WERI-Rb-1 (cell line): ENCODE measurements at regions not wholly inside any gene's neighbourhood (a gene's known extent, or its start where the extent isn't known, plus 50 kb on each side); places are given as distances from the start of the nearest gene placed in this dataset.

Experiments
- DNase-seq: peaks from one replicate; pipeline ENCODE4 v3.0.0-alpha.2; 2020
- H3K27ac ChIP-seq: fragments of 250-450 bp; sonication (Bioruptor Pico); 2 replicates; pipeline ENCODE4 v1.5.1; 2020; ENCODE audit warnings: mild to moderate bottlenecking, moderate library complexity
- H3K27me3 ChIP-seq: fragments of 250-450 bp; sonication (Bioruptor Pico); 2 replicates; pipeline ENCODE4 v1.5.1; 2021; ENCODE audit warnings: mild to moderate bottlenecking, low read depth, moderate library complexity; ENCODE audit not compliant: insufficient read depth, severe bottlenecking
- H3K36me3 ChIP-seq: fragments of 250-450 bp; sonication (Bioruptor Pico); 2 replicates; pipeline ENCODE4 v1.5.1; 2020; ENCODE audit warnings: mild to moderate bottlenecking, moderate library complexity
- H3K4me3 ChIP-seq: 2 replicates; pipeline ENCODE4 v1.5.1; 2011; ENCODE audit warnings: low read depth, mild to moderate bottlenecking, control low read depth, low read length
- H3K9me3 ChIP-seq: fragments of 250-450 bp; sonication (Bioruptor Pico); 2 replicates; pipeline ENCODE4 v1.5.1; 2021; ENCODE audit warnings: mild to moderate bottlenecking, moderate library complexity; ENCODE audit not compliant: severe bottlenecking
- TF ChIP-seq, protein P1 (sequence below): IDR thresholded peaks from 2 replicates; pipeline ENCODE4 v1.5.1; 2011; ENCODE audit warnings: low read depth, mild to moderate bottlenecking, control low read depth, inconsistent platforms, low read length

DNA sequence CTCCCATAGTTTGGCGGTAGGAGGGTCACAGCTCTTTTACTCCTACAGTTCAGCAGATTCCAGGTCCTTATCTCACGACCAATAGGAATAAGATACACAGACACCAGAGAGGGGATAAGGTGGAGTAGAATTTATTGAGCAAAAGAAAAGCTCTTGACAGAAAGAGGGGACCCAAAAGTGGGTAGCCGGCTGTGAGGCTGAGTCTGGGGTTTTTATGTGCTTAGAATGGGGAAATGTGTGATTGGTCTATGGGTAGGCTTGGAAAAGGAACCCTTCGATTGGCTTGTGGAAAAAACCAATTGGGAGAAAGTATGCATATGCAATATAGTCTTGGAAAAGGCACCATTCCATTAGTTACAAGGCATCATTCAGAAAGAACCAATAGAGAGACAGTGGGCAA lies 1356.9 kb upstream of the SPRY2 start:
- TF ChIP-seq, protein P1, sequence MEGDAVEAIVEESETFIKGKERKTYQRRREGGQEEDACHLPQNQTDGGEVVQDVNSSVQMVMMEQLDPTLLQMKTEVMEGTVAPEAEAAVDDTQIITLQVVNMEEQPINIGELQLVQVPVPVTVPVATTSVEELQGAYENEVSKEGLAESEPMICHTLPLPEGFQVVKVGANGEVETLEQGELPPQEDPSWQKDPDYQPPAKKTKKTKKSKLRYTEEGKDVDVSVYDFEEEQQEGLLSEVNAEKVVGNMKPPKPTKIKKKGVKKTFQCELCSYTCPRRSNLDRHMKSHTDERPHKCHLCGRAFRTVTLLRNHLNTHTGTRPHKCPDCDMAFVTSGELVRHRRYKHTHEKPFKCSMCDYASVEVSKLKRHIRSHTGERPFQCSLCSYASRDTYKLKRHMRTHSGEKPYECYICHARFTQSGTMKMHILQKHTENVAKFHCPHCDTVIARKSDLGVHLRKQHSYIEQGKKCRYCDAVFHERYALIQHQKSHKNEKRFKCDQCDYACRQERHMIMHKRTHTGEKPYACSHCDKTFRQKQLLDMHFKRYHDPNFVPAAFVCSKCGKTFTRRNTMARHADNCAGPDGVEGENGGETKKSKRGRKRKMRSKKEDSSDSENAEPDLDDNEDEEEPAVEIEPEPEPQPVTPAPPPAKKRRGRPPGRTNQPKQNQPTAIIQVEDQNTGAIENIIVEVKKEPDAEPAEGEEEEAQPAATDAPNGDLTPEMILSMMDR: no peak
- H3K27ac ChIP-seq: no peak overlapping the region
- H3K36me3 ChIP-seq: no peaks in the 10 kb centered on the region
- H3K27me3 ChIP-seq: no peaks in the 10 kb centered on the region
- H3K4me3 ChIP-seq: no peak overlapping the region
- no peak for DNase-seq
- no peaks in the 10 kb centered on the region for H3K9me3 ChIP-seq

DNA sequence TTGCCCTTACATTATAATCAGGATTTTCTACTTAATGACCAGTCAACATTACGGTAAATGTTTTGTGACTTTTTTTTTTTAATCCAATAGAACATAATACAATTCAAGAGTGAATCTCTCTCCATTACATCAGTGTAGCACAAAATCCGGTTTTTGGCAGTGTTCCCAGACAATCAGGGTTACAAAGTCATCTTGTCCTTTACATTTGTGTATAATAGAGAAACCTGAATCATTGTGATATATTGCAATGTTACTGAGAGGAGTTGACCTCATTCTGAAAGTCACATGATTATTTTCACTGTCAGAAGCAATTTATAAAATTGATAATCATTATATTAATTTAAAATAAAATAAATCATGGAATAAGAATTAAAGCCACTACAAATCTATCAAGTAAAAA lies 1346.0 kb upstream of the SPRY2 start:
- Histone ChIP-seq H3K36me3 (no peaks in the 10 kb centered on the region), H3K27ac (no peak overlapping the region), H3K27me3 (no peaks in the 10 kb centered on the region), H3K9me3 (no peaks in the 10 kb centered on the region), H3K4me3 (no peak overlapping the region)
- TF ChIP-seq, protein P1: no peak
- DNase-seq: no peak

DNA sequence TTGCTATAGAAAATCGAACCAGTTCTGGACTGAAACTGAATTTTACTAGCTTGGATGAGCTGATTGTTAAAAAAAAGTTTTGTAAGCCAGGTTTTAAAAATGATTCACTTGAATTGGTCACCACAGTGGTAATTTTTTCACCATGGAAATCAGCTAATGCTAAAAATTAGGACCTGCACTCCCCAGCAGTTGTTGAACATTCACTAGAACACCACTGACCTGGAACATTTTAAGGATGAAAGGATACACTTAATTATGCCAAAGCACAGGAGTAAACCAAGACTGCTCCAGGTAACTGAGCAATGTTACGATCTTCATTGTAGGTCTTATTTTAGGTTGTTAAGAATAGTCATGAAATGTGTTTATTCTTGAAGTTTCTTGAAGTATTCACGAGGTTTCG lies 1342.6 kb upstream of the SPRY2 start:
- Histone ChIP-seq H3K4me3 (no peak overlapping the region), H3K27me3 (no peaks in the 10 kb centered on the region), H3K27ac (no peak overlapping the region), H3K36me3 (no peaks in the 10 kb centered on the region), H3K9me3 (no peaks in the 10 kb centered on the region)
- DNase-seq: no peak
- TF ChIP-seq, protein P1: no peak

DNA sequence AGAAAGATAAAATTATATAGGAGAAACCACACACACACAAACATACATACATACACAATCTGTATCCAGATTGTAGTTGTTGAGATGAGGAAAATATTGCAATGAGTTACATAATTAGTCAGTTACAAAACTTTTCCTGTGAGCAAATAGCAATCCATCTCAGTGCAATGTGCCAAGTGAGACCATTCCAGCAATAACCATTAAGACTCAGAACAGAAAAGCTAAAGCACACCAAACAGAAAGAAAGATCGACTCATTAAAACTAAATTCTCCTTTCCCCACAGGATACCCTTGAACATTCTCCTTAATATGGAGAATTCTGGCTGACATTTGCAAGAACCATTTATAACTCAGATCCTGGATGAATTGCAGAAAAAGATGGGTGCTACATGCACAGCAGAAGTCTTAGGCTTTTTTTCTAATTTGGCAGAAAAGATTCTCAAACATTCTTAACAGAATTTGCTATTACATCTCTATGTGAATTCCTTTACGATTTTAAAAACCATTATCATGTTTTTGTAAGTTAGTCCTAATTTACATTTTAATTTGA lies 1341.2 kb upstream of the SPRY2 start:
- H3K4me3 ChIP-seq: no peak overlapping the region
- no peaks in the 10 kb centered on the region for H3K36me3 ChIP-seq
- TF ChIP-seq, protein P1: no peak
- no peaks in the 10 kb centered on the region for H3K27me3 ChIP-seq
- H3K27ac ChIP-seq: no peak overlapping the region
- H3K9me3 ChIP-seq: no peaks in the 10 kb centered on the region
- DNase-seq: no peak

DNA sequence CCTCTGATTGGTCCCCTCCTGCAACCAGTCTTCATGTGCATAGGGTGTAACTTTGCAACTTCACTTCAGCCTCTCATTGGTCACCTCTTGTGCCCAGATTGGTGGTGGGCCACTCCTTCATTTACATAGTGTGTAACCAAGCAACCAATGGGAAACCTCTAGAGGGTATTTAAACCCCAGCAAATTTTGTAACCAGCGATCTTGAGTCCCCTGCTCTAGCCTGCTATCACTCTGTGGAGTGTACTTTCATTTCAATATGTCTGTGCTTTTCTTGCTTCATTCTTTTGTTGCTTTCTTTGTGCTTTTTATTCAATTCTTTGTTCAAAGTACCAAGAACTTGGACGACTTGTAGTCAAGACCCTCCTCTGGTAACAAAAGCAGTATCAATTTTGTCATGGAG lies 1336.9 kb upstream of the SPRY2 start:
- Histone ChIP-seq H3K27me3 (no peaks in the 10 kb centered on the region), H3K4me3 (no peak overlapping the region), H3K36me3 (no peaks in the 10 kb centered on the region), H3K27ac (no peak overlapping the region), H3K9me3 (no peaks in the 10 kb centered on the region)
- TF ChIP-seq, protein P1: no peak
- no peak for DNase-seq

DNA sequence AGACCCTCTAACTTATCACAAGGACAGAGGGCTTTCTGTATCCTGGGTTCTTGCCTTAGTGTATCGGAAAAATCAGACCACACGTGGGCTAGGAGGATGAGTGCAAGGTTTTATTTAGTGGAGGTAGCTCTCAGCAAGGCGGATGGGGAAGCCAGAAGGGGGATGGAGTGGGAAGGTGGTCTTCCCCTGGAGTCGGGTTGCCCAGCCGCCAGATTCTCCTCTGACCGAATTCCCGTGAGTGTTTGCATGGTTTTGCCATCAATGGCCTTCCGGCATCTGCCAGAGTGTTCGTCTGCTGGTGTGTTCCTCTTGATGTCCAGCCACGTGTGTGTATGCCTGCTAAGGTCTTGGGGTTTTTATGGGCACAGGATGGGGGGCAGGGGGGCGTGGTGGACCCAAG lies 1335.1 kb upstream of the SPRY2 start:
- Histone ChIP-seq H3K4me3 (no peak overlapping the region), H3K36me3 (no peaks in the 10 kb centered on the region), H3K27me3 (no peaks in the 10 kb centered on the region), H3K27ac (no peak overlapping the region), H3K9me3 (no peaks in the 10 kb centered on the region)
- TF ChIP-seq, protein P1: no peak
- DNase-seq: no peak
